GM13976 (cell line): ENCODE measurements at regions not wholly inside any gene's neighbourhood (a gene's known extent, or its start where the extent isn't known, plus 50 kb on each side); places are given as distances from the start of the nearest gene placed in this dataset.

Source experiments
- DNase-seq: peaks from one replicate; pipeline ENCODE4 v3.0.0; 2012; ENCODE audit warnings: low spot score
- CTCF ChIP-seq: IDR thresholded peaks from 2 replicates; pipeline ENCODE4 v1.5.1; 2012; ENCODE audit warnings: borderline replicate concordance, mild to moderate bottlenecking; ENCODE audit not compliant: insufficient read depth; ENCODE audit errors: extremely low read depth, missing control alignments, control extremely low read depth
- in situ Hi-C: fragments of 300-500 bp; cut with MboI; formaldehyde crosslinking; loops from one replicate; pipeline ENCODE4 v1.12.0; 2022; ENCODE audit warnings: low sequenced_read_pairs, mixed read lengths, inconsistent platforms; ENCODE audit not compliant: unreplicated experiment

- in situ Hi-C loops: no loop called here
- no peak for TF ChIP-seq CTCF
- DNase-seq: no peak
Measured at GRCh38 chr2:226600802-226601201, 198.8 kb downstream of the IRS1 start.

GRCh38 chr2:226600184-226600583 lies 199.4 kb downstream of the IRS1 start:
- DNase-seq: no peak
- in situ Hi-C loops: no loop called here
- no peak for TF ChIP-seq CTCF

- in situ Hi-C loops: no loop called here
Measured at GRCh38 chr2:226589043-226589442, 210.6 kb downstream of the IRS1 start.

GRCh38 chr2:226585130-226585561 lies 214.5 kb downstream of the IRS1 start:
- in situ Hi-C loops: no loop called here
- TF ChIP-seq CTCF: no peak
- DNase-seq: no peak

More at GRCh38 chr2:226589043-226589442, 210.6 kb downstream of the IRS1 start:
- DNase-seq: no peak
- TF ChIP-seq CTCF: no peak

- in situ Hi-C loops: no loop called here
- no peak for DNase-seq
- no peak for TF ChIP-seq CTCF
Measured at GRCh38 chr2:226584518-226585055, 215.0 kb downstream of the IRS1 start.

- DNase-seq: no peak
- in situ Hi-C loops: no loop called here
- no peak for TF ChIP-seq CTCF
Measured at GRCh38 chr2:226583715-226584114, 215.9 kb downstream of the IRS1 start.
